NCI-H446 (cell line): ENCODE measurements at regions not wholly inside any gene's neighbourhood (a gene's known extent, or its start where the extent isn't known, plus 50 kb on each side); places are given as distances from the start of the nearest gene placed in this dataset.

Experiments
- DNase-seq, 2 experiments: peaks; one replicate each; lab custom pipeline; 2025; lab: John Stamatoyannopoulos, UW

- DNase-seq = no peak
Observed at GRCh38 chr16:49024016-49024415, 257.6 kb downstream of the CBLN1 start.

GRCh38 chr16:49023050-49023449, 258.6 kb downstream of the CBLN1 start:
- peak in 1 of 2 experiments; percentile 54 for DNase-seq

- DNase-seq = no peak
Observed at GRCh38 chr16:49022351-49022963, 259.2 kb downstream of the CBLN1 start.

- peak in 1 of 2 experiments; percentile 16 for DNase-seq
Observed at GRCh38 chr16:49021136-49021535, 260.5 kb downstream of the CBLN1 start.

GRCh38 chr16:49020436-49020835, 261.2 kb downstream of the CBLN1 start:
- DNase-seq = no peak

- peak; percentile 57 to 70 for DNase-seq
Observed at GRCh38 chr16:49019831-49020230, 261.8 kb downstream of the CBLN1 start.

GRCh38 chr16:49019081-49019633, 262.5 kb downstream of the CBLN1 start:
- peak; percentile 76 to 86 for DNase-seq

- no peak for DNase-seq
Observed at GRCh38 chr16:49018259-49018931, 263.2 kb downstream of the CBLN1 start.

GRCh38 chr16:49017501-49017900, 264.1 kb downstream of the CBLN1 start:
- DNase-seq = no peak

GRCh38 chr16:49016461-49016860, 265.2 kb downstream of the CBLN1 start:
- DNase-seq = peak in 1 of 2 experiments; percentile 13

GRCh38 chr16:49015225-49015592, 266.4 kb downstream of the CBLN1 start:
- DNase-seq = no peak

GRCh38 chr16:49014277-49015224, 267.1 kb downstream of the CBLN1 start:
- DNase-seq = no peak

- no peak for DNase-seq
Observed at GRCh38 chr16:49013727-49014080, 267.9 kb downstream of the CBLN1 start.

GRCh38 chr16:49012961-49013726, 268.5 kb downstream of the CBLN1 start:
- DNase-seq = peak; percentile 55 to 91

GRCh38 chr16:49011901-49012300, 269.7 kb downstream of the CBLN1 start:
- DNase-seq = no peak

- no peak for DNase-seq
Observed at GRCh38 chr16:49010879-49011278, 270.8 kb downstream of the CBLN1 start.

GRCh38 chr16:49010396-49010795, 271.2 kb downstream of the CBLN1 start:
- DNase-seq = no peak

- DNase-seq = no peak
Observed at GRCh38 chr16:49009204-49009603, 272.4 kb downstream of the CBLN1 start.

- DNase-seq = no peak
Observed at GRCh38 chr16:49003992-49004391, 277.6 kb downstream of the CBLN1 start.

- no peak for DNase-seq
Observed at GRCh38 chr16:49003022-49003421, 278.6 kb downstream of the CBLN1 start.

GRCh38 chr16:49000594-49000993, 281.0 kb downstream of the CBLN1 start:
- no peak for DNase-seq

GRCh38 chr16:48999508-48999907, 282.1 kb downstream of the CBLN1 start:
- DNase-seq = no peak
